Vagina (tissue), 2 donors: ENCODE measurements at regions not wholly inside any gene's neighbourhood (a gene's known extent, or its start where the extent isn't known, plus 50 kb on each side); places are given as distances from the start of the nearest gene placed in this dataset.

ENCODE experiments used
- DNase-seq, 2 donors: peaks; one replicate each; pipeline ENCODE4 v3.0.0-alpha.2; 2017; ENCODE audit errors: extremely low spot score in 2 of 2
- H3K27ac ChIP-seq: fragments of 200-600 bp; sonication (generic); one replicate; pipeline ENCODE4 v1.5.1; 2019
- H3K27me3 ChIP-seq: fragments of 200-600 bp; sonication (generic); one replicate; pipeline ENCODE4 v1.5.1; 2019
- H3K36me3 ChIP-seq, 2 donors: fragments of 200-600 bp; sonication (generic); one replicate each; pipeline ENCODE4 v1.5.1; 2017 to 2019
- H3K4me1 ChIP-seq: fragments of 200-600 bp; sonication (generic); one replicate; pipeline ENCODE4 v1.5.1; 2019
- H3K4me3 ChIP-seq, 2 donors: fragments of 200-600 bp; sonication (generic); 1 replicate in 1 of 2; 2 replicates in 1 of 2; pipeline ENCODE4 v1.5.1; 2016 to 2019
- H3K9me3 ChIP-seq: fragments of 200-600 bp; sonication (generic); one replicate; pipeline ENCODE4 v1.5.1; 2019
- POLR2A ChIP-seq, 2 donors: fragments of 450-650 bp; IDR thresholded peaks; one replicate each; pipeline ENCODE4 v1.6.1; 2017; ENCODE audit warnings: antibody characterized with exemption in 2 of 2, mild to moderate bottlenecking in 2 of 2, moderate library complexity in 2 of 2
- POLR2AphosphoS5 ChIP-seq, 2 donors: sonication (generic); formaldehyde crosslinking; IDR thresholded peaks; one replicate each; pipeline ENCODE4 v1.9.0; 2017; ENCODE audit warnings: antibody characterized with exemption in 2 of 2, mild to moderate bottlenecking in 2 of 2, low read depth in 1 of 2; ENCODE audit not compliant: insufficient read depth in 1 of 2
- intact Hi-C: fragments of 100-400 bp; cut with DNase I; formaldehyde crosslinking; loops from one replicate; pipeline ENCODE4 v1.15.1; 2023
- TF ChIP-seq, protein P1 (sequence below), 3 experiments: fragments of 450-650 bp in 2 of 3; fragments of 200-600 bp in 1 of 3; sonication (generic) in 1 of 3; IDR thresholded peaks; one replicate each; pipeline ENCODE4 v1.5.1; 2017 to 2019; ENCODE audit warnings: antibody characterized with exemption in 3 of 3, mild to moderate bottlenecking in 2 of 3, moderate library complexity in 2 of 3

DNA sequence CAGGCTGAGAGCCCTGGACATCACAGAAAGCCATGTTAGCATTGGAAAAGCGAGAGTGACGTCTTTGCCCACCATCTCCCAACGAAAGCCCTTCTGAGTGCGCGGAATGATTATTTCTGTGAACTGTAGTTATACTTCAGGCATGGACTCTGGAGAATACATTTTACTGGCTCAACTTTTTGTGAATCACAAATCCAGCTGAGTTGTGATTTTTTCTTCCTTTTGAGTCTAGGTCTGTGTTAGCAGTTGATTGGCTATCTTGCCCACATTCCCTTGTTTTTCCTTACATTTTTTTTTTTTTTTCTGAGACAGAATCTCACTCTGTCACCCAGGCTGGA, 183.1 kb downstream of the INO80D start:
- H3K4me1 ChIP-seq: no peaks in the 10 kb centered on the region
- no peak for TF ChIP-seq POLR2AphosphoS5 (IDR thresholded peaks at IDR 0.05; ENCODE audit: insufficient read depth in 1 of 2, low read depth in 1 of 2)
- TF ChIP-seq POLR2A (IDR thresholded peaks at IDR 0.05): no peak
- TF ChIP-seq, protein P1, sequence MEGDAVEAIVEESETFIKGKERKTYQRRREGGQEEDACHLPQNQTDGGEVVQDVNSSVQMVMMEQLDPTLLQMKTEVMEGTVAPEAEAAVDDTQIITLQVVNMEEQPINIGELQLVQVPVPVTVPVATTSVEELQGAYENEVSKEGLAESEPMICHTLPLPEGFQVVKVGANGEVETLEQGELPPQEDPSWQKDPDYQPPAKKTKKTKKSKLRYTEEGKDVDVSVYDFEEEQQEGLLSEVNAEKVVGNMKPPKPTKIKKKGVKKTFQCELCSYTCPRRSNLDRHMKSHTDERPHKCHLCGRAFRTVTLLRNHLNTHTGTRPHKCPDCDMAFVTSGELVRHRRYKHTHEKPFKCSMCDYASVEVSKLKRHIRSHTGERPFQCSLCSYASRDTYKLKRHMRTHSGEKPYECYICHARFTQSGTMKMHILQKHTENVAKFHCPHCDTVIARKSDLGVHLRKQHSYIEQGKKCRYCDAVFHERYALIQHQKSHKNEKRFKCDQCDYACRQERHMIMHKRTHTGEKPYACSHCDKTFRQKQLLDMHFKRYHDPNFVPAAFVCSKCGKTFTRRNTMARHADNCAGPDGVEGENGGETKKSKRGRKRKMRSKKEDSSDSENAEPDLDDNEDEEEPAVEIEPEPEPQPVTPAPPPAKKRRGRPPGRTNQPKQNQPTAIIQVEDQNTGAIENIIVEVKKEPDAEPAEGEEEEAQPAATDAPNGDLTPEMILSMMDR (IDR thresholded peaks at IDR 0.05): no peak
- H3K4me3 ChIP-seq: no peak overlapping the region
- no peaks in the 10 kb centered on the region for H3K27me3 ChIP-seq
- DNase-seq: no peak
- no peak overlapping the region for H3K27ac ChIP-seq
- intact Hi-C loops: no loop called here
- H3K9me3 ChIP-seq: no peaks in the 10 kb centered on the region
- H3K36me3 ChIP-seq: no peaks in the 10 kb centered on the region

GRCh38 chr2:205902041-205902899, 183.7 kb downstream of the INO80D start:
- intact Hi-C loops: no loop called here
- no peak for DNase-seq
- no peak for TF ChIP-seq POLR2AphosphoS5 (IDR thresholded peaks at IDR 0.05; ENCODE audit: insufficient read depth in 1 of 2, low read depth in 1 of 2)
- no peak for TF ChIP-seq POLR2A (IDR thresholded peaks at IDR 0.05)
- TF ChIP-seq, protein P1 (IDR thresholded peaks at IDR 0.05): no peak
- Histone ChIP-seq H3K9me3 (no peaks in the 10 kb centered on the region), H3K36me3 (no peaks in the 10 kb centered on the region), H3K27me3 (no peaks in the 10 kb centered on the region), H3K27ac (no peak overlapping the region), H3K4me3 (no peak overlapping the region), H3K4me1 (no peaks in the 10 kb centered on the region)

- no peaks in the 10 kb centered on the region for H3K4me1 ChIP-seq
- no peak for DNase-seq
- H3K27me3 ChIP-seq: no peaks in the 10 kb centered on the region
- no peaks in the 10 kb centered on the region for H3K9me3 ChIP-seq
- H3K27ac ChIP-seq: no peak overlapping the region
- no peaks in the 10 kb centered on the region for H3K36me3 ChIP-seq
- no peak overlapping the region for H3K4me3 ChIP-seq
- no peak for TF ChIP-seq POLR2A (IDR thresholded peaks at IDR 0.05)
- intact Hi-C loops: no loop called here
Observed at GRCh38 chr2:205901491-205901890, 184.5 kb downstream of the INO80D start.

- H3K4me1 ChIP-seq: no peaks in the 10 kb centered on the region
- H3K9me3 ChIP-seq: no peaks in the 10 kb centered on the region
- no peak overlapping the region for H3K4me3 ChIP-seq
- no peak overlapping the region for H3K27ac ChIP-seq
- no peaks in the 10 kb centered on the region for H3K27me3 ChIP-seq
- no peaks in the 10 kb centered on the region for H3K36me3 ChIP-seq
- no peak for DNase-seq
- intact Hi-C loops: no loop called here
- TF ChIP-seq, protein P1 (IDR thresholded peaks at IDR 0.05): no peak
- TF ChIP-seq POLR2AphosphoS5 (IDR thresholded peaks at IDR 0.05; ENCODE audit: insufficient read depth in 1 of 2, low read depth in 1 of 2): no peak
- TF ChIP-seq POLR2A (IDR thresholded peaks at IDR 0.05): no peak
Observed at GRCh38 chr2:205898744-205899143, 187.2 kb downstream of the INO80D start.

- intact Hi-C loops: no loop called here
Observed at GRCh38 chr2:205895981-205896655, 189.9 kb downstream of the INO80D start.

More at GRCh38 chr2:205895981-205896655, 189.9 kb downstream of the INO80D start:
- TF ChIP-seq POLR2A (IDR thresholded peaks at IDR 0.05) (no peak), POLR2AphosphoS5 (IDR thresholded peaks at IDR 0.05; ENCODE audit: insufficient read depth in 1 of 2, low read depth in 1 of 2) (no peak)
- TF ChIP-seq, protein P1 (IDR thresholded peaks at IDR 0.05): no peak
- H3K27me3 ChIP-seq: no peaks in the 10 kb centered on the region
- H3K4me1 ChIP-seq: peaks cover 6% of the 10 kb centered on the region
- no peak overlapping the region for H3K27ac ChIP-seq
- no peaks in the 10 kb centered on the region for H3K9me3 ChIP-seq
- no peak for DNase-seq
- no peaks in the 10 kb centered on the region for H3K36me3 ChIP-seq
- no peak overlapping the region for H3K4me3 ChIP-seq
